GM18508 (cell line): ENCODE measurements at regions not wholly inside any gene's neighbourhood (a gene's known extent, or its start where the extent isn't known, plus 50 kb on each side); places are given as distances from the start of the nearest gene placed in this dataset.
"Not testable (repeated sequence)": the region's sequence is repeated elsewhere in the genome, so short reads cannot be mapped to it uniquely, and the experiment has no call there.

Experiments
- ATAC-seq: cut with Tn5 transposase; IDR thresholded peaks from one replicate; pipeline ENCODE4 v1.9.1; 2021; ENCODE audit warnings: moderate number of reproducible peaks; ENCODE audit not compliant: insufficient read depth, unreplicated experiment

DNA sequence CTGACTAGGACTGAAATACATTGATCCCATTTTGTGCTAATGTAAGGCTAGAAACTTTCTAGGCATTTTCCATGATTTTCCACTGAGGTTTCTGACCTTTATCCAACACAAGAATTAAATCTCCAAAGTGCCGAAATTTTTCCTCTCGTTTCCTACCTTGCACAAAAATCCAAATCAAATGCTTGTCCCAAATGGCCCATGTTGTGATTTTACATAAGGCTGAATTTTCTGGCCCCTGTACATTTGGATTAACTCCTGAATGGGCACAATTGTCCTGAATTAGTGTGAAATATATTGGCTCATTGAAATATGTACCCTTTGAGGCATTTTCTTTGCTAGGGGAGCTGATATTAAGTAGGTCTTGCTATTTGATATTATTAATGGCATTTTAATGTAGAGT, 105.6 kb upstream of the CBLB start:
- no peak for ATAC-seq

DNA sequence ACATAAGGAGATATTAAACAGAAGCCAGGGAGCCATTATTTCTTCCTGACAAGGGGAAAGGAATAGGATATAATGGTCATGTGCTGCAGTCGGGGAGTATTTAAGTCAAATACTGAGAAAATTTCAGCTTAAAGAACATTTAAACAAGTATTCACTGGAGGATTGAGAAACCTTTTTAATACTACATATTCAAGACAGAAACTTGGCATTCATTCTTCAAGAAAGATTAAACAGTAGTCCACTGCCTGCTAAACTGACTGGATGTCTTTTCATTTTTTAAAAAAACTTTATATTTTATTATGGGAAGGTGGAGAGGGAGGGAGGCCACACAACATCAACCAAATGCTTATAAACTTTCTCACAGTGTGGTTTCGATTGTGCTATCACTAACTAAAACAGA, 107.4 kb upstream of the CBLB start:
- no peak for ATAC-seq

DNA sequence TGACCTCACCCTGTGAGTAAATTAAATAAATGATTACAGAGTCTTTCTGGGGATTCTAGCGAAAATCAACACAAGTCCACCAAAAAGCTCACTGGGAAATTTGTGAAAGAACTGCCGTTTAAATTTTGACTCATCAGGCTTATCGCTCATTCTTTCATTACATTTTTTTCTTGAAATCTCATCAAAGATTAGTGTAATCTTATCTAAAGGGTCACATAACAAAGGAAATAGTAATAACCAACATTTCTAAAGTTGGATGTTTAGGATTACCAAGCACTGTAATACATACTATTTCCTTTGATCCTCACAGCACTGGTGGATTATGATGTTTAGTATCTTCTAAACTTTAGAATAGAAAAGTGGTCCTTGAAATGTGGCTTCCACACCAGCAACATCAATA, 111.1 kb upstream of the CBLB start:
- no peak for ATAC-seq

DNA sequence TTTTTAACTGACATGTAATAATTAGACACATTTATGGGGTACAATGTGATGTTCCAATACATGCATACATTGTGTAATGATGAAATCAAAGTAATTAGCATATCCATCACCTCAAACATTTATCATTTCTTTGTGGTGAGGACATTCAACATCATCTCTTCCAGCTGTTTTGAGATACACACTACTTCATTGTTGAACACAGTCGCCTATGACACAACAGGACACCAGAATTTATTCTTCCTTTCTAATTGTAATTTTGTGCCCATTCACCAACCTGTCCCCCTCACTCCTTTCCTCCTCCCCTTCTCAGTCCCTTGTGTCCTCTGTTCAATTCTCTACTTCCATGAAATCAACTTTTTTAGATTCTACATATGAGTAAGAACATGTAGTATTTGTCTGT, 113.4 kb upstream of the CBLB start:
- ATAC-seq = no peak

DNA sequence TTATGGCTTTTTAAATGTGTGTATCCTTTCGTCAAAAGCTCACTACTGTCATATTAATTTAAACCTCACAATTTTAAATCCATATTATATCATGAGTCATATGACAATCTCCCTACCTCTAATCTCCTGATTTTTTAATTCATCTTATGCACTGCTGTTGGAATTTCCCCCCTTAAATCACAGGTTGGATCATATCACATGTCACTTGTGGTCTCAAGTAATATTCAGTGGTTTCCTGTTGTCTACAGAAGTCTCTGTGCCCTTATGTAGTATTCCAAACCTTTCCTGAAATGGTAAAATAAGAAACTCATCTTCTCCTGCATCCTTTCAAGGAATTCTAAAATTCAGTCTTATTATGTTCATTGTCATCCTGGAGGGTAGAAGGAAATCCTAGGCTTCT, 116.0 kb upstream of the CBLB start:
- no peak for ATAC-seq

DNA sequence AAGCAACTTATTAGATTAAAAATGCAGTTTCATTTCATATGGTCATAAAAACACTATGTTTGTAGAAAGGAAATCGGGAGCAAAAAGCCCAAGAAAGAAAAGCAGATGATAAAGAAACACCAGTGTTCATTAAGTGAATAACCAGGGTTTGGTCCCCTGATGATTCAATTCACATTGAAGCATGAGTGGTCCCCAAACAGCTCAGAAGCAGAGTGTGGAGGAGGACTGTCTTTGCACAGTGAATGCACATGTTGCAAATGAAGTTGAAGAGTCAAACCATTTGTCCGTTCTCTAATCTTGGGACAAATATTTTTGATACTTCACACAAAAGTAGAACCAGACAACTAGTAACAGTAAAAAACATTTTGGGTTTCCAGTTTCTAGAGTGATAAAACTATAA, 117.5 kb upstream of the CBLB start:
- not testable (repeated sequence) for ATAC-seq

DNA sequence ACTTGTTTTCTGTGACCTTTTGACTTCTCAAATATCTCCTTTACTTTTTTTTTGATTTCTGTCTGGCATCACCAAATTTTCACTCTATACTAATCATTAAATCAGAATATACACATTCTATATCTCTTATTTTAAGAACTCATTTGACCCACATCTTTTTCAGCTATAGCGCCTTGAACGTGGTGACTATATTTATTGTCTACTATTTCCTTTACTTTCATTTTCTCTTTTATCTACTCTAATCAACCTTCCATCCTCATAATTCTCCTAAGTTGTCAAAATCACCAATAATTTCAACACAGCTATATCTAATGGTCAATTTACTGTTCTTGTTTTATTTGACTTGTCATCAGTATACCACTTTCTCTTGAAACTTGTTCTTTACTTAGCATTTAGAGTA, 119.0 kb upstream of the CBLB start:
- no peak for ATAC-seq

DNA sequence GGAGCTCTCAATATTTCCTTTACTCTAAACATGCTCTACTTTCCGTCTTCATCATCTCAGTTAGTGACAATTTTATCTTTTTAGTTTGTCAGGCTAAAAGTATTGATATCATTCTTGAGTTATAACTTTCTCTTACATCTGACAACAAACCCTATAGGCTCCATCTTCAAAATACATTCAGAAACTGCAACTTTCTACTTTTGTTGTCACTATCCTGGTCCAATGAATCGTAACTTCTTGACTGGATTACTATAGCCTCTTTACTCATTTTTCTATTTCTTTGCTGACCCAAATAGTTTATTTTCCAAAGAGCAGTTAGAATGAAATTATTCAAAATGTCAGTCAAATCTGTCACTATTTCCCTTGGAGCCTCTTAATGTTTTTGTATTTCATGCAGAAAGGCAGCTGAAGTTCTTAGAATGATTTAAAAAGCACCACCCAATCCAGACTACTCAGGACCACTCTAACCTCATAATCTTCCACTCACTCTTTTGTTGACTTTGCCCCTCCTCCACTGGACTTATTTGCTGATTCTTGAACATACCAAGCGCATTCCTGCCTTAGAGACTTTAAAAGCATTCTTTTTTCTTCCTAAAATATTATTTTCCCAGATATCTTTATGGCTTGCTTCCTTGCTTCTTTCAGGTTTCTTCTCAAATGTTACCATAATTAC, 119.9 kb upstream of the CBLB start:
- no peak for ATAC-seq

DNA sequence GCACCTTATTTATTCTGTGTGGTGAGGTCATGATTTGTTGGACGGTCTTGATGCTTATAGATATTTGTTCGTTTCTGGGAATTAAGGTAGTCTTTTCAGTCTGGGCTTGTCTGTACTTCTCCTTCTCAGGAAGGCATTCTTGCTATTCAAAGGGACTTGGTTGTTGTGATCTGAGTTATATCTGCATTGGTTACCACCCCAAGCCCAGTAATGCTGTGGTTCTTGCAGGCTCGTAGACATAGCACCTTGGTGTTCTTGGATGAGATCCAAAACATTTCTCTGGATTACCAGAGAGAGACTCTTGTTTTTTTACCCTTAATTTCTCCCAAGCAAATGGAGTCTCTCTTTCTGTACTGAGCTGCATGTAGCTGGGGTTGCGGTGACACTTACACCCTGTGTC, 128.0 kb upstream of the CBLB start:
- no peak for ATAC-seq

DNA sequence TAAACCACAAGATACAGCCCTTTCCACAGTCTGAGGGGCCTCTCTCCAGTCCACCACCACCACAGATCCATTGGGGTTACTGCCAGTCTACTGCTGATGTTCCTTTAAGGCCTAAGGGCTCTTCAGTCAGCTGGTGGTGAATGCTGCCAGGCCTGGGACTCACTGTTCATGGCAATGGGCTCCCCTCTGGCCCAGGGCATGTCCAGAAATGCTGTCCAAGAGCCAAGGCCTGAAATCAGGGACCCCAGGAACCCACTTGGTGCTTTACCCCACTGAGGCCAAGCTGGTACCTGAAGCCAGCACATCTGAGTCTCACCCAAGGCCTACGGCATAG, 128.6 kb upstream of the CBLB start:
- no peak for ATAC-seq

DNA sequence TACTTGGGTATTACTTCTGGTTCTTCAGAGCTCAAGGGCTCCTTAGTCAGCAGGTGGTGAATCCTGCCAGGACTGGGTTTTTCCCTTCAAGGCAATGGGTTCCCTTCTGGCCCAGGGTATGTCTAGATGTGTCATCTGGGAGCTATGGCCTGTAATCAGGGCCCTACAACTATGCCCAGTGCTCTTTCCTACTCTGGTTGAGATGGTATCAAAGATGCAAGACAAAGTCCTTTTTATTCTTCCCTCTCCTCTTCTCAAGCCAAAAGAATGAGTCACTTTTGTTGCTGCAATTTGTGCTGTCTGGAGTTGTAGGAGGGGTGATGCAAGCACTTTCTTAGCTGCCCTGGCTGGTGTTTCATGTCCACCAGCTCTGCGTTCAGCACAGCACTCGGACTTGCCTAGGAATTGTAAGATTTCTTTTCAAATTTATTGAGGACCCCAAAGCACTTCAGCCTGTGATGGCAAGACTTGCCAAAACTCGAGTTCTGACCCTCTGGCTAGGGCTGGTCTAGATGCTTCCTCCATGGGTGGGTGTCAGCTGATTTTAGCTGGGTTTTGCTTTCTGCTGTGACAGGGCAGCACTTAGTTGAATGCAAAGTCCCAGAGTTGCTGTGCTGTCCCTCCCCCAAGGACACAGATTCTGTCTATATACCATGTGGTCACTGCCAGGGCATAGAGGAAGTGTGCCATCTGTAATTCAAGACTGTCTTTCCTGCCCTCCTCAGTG, 129.2 kb upstream of the CBLB start:
- no peak for ATAC-seq

DNA sequence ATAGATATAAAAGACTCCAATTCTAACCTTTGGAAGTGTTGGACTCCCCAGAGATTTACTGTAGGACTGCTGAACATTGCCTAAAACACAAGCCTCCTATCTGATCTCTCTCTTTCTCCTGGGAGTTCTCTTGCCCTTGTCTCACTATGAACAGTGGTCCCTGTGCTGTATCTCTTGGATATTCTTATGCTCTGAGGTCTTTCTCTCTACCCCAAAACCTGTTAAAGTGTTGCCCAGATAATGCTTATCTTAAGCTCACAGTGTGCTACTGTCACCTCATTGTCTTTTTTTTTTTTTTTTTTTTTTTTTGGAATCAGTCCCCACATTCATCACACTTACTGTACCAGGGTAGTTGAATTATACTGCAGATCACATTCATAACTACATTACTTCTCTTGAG, 131.0 kb upstream of the CBLB start:
- no peak for ATAC-seq

DNA sequence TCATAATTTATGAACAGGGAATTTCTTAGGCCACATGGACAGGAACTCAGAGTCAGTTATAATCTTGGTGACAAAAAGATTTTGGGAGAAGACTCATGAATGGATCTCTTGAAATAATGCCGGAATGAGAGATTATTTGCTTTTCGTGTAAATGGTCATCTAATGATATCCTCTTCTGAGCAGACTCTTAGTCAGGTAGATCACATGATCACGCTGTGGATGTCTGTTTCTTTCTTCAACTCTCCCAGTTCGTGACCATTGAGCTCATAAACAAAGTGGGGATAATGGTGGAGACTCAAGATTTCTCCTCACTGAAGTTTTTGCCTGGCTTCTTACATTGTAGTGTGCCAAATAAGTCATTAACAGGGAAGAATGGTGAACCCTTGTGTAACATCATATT, 133.1 kb upstream of the CBLB start:
- no peak for ATAC-seq

DNA sequence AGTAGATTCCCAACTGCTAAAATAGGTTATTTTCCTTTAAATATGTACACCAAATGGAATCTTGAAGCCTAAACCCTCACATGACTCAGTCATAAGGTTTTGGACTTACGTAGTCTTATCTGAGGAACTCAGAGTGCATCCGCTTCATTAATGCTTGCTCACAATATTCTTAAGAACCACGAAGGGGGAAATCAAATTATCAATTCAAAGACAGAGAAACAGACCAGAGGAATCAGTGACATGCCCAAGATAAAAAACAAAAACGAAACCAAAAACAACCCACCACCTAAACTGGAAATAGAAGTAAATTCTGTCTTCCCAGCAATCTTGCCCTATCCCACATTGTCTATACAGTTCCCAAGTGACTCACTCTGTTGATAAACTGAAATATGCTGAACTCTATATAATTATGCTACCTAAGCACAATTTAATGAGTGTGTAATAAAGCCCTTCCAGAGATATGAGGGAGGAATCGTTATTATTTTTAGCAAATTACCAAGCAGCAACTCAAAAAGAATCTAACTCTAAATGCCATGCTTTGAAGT, 135.4 kb upstream of the CBLB start:
- ATAC-seq = no peak

DNA sequence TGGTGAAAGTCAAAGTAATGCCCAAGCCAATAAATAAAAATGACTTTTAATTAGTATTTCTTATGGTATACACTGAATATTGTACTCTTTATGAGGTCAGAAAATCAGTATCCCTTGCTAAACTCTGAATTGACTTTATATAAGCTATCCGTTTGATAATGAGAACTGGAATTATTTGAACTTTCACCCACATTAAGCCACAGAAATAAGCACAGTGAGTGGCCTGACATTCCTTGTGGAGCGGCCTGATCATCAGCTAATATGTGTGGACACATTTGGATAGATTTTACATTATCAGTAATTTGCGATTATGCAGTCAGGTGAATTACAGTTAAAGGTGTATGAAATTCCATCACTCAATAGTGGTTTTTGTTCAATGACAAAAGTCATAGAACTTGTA, 136.0 kb upstream of the CBLB start:
- ATAC-seq = no peak

DNA sequence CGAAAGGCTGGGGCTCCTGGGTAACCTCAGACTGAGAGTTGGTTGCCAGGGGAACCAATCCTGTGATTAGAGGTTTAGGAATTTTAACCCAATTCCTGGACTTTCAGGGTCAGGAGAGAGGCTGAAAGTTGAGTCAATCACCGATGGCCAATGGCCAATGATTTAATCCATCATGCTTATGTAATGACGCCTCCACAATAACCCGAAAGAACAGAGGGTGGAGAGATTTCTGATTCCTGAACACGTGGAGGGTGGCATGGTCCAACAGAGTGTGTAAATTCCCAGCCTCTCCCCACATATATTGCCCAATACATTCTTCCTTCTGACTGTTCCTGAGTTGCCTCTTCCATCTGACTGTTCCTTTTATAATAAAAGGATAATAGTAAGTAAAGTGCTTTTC, 137.2 kb upstream of the CBLB start:
- no peak for ATAC-seq

DNA sequence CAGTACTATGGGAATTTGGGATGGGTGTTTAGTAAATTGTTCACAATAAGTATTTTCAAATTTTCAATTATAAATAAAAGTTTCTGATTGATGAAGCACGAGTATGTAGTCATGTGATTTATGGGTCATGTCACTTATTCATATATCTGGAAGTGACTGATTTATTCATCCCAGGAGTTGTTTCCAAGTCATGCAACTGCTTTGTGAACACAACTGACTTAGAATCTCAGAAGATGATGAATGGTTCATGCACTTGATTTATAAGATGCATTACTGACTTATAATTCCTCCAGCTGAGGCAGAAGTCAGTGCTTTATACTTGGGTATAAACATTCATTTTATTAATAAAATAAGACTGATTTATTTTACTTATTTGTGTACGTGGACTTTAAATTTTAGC, 137.8 kb upstream of the CBLB start:
- no peak for ATAC-seq

DNA sequence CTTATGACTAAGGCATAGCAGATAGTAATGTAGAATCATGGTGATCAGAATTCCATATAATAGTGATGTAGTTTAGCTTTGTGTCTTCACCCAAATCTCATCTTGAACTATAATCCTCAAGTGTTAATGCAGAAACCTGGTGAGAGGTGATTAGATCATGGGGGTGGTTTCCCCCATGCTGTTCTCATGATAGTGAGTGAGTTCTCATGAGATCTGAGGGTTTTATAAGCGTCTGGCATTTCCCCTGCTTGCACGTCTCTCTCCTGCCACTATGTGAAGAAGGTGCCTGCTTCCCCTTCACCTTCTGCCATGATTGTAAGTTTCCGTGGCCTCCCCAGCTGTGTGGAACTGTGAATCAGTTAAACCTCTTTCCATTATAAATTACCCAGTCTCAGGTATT, 138.7 kb upstream of the CBLB start:
- ATAC-seq = no peak

DNA sequence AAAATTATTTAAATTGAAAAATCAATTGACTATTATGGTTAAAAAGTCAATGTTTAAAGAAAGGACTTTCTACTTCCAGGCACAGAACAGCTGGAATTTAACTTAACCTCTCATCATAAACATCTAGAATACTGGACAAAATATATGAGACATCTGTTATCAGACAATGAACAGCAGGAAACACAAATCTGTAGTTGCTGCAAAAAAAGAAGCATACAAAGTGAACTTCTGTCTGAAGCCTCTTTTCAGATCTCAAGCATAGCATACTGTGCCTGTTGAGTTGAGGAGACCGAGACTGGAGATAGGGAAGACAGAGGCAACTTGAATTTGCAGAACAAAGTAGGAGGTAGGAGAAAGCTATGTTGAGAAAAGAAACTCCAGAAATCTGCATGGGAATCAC, 140.0 kb upstream of the CBLB start:
- no peak for ATAC-seq

DNA sequence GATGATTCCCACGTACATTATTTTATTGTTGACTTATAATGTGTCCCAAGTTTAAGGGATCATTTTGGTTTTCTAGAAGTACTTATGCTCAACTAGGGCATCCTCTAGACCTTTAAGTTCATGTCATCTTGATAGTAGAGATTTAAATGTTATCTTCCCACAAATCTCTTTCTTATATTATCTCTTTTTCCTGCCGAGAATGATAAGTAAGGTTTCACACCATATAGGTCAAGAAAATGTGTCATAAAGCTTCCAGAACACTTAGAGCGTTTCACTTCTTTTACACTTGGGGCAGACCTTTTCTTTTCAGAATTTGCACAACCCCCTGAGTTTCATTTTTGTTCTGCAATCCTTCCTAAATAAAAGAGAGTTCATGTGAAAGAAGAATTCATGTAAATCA, 142.0 kb upstream of the CBLB start:
- no peak for ATAC-seq

DNA sequence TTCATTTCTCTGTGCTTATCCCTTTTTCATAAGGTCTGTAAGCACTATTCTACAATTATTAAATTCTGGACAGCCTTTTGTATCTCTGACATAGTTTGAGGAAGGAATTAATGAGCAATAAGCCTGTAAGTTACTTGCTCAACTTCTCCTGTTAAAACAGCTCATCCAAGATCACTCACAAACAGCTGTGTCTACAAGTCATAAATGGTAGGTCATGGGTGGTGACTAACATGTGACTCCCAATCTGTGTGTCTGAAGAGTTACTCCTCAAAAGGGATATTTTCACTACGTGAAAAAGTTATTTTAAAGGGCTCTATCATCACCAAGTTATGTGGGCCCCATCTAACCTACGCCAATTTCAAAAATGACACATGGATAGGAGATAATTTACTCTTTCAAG, 145.2 kb upstream of the CBLB start:
- ATAC-seq = no peak

DNA sequence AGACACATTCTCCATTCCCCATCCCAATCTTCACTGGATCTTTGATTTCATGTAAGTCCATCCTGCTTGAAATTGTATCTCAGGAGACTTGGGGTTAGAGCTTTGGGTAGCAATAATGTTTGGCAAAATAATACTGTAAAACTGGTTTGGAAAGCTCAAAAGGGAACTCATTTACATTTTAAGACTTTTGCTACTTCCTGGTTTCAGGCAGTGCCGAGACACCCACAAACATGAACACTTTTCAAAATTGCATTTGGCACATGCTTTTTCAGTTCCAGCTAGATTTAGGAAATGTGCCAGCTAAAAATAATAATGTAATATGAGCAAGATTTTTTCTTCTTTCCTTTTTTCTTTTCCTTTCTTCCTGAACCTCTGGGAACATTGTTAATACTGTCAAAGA, 145.7 kb upstream of the CBLB start:
- no peak for ATAC-seq
